ENCODE measurements at regions not wholly inside any gene's neighbourhood (a gene's known extent, or its start where the extent isn't known, plus 50 kb on each side); places are given as distances from the start of the nearest gene placed in this dataset.
"Not testable (repeated sequence)": the region's sequence is repeated elsewhere in the genome, so short reads cannot be mapped to it uniquely, and the experiment has no call there.

DNA sequence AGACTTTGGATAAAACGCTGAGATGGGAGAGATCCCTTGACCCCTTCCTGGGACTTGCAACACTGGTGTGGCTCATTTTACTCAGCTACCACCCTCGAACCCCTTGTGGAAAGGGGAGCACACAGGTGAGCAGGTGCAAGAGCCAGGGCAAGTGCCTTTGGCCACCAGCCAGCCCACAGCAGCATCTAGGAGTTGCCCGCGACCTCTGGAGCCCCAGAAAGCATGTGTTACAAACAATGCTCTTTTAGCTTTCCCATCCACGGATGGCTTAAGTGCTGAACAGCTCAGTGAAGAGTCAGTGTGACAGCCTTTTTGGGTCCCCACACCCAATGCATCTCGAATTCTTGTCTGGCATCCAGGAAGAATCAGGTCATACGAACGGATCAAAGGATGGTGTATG is 197.8 kb downstream of the MEMO1 start:
- TF ChIP-seq, protein P1, sequence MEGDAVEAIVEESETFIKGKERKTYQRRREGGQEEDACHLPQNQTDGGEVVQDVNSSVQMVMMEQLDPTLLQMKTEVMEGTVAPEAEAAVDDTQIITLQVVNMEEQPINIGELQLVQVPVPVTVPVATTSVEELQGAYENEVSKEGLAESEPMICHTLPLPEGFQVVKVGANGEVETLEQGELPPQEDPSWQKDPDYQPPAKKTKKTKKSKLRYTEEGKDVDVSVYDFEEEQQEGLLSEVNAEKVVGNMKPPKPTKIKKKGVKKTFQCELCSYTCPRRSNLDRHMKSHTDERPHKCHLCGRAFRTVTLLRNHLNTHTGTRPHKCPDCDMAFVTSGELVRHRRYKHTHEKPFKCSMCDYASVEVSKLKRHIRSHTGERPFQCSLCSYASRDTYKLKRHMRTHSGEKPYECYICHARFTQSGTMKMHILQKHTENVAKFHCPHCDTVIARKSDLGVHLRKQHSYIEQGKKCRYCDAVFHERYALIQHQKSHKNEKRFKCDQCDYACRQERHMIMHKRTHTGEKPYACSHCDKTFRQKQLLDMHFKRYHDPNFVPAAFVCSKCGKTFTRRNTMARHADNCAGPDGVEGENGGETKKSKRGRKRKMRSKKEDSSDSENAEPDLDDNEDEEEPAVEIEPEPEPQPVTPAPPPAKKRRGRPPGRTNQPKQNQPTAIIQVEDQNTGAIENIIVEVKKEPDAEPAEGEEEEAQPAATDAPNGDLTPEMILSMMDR (conservative IDR thresholded peaks at IDR 0.05; ENCODE audit: low read depth, low read length) = no peak
- H3K4me3 ChIP-seq (ENCODE audit: low read depth, low read length) = no peak overlapping the region
- no peak for DNase-seq (ENCODE audit: low read depth)

DNA sequence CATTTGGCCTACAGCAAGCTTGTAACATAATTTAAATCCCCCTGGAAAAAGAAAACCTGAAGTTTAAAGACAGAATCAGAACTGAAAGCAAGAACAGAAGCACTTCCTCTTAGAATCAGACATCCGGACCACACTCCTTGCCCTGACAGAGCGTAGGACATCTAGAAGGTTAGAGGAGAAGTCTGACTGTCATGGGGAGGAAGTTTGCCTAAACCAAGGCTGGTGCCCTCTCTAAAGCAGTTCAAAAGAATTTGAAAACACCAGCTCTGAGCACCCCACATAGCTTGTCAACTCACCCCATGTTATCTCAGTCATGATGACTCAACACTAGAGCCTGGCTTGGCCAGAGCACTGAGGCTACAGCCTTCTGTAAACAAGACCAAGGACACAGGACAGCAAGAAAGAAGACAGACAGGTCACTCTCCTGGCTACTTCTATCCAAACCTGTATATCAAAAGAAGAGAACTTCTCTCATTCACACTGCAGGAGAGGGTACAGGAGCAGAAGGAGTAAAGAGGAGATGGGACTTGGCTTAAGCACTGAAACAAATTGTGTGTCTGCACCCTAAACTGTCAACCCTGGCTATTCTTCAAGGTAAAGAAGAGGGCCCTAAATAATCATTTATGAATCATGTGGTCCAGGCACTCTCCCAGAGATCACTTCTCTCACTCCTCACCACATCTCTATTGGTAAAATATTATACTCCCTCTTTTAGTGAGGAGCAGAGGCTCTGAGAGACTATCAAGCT is 198.6 kb downstream of the MEMO1 start:
- TF ChIP-seq, protein P1 (conservative IDR thresholded peaks at IDR 0.05; ENCODE audit: low read depth, low read length) = no peak
- H3K4me3 ChIP-seq (ENCODE audit: low read depth, low read length) = no peak overlapping the region
- DNase-seq (ENCODE audit: low read depth) = peak; percentile 10

DNA sequence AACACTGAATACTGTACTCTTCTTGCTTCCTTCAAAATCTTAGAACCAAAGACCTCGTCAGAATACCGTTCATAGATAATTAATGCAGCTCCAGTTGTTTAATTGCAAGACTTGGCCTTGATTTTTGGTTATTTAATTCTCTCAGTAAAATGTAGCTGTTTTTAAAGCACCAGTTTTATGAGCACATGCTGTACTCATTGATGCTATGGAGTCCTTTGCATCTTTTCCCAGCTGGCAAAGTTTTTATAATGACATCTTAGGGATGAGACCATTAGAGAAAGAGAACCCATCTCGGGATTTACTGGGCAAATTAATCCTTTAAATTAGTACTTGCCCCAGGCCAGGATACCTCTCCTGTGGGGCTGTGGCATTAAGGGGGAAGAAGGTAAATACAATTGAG is 199.3 kb downstream of the MEMO1 start:
- TF ChIP-seq, protein P1 (conservative IDR thresholded peaks at IDR 0.05; ENCODE audit: low read depth, low read length) = no peak
- DNase-seq (ENCODE audit: low read depth) = no peak
- no peak overlapping the region for H3K4me3 ChIP-seq (ENCODE audit: low read depth, low read length)

DNA sequence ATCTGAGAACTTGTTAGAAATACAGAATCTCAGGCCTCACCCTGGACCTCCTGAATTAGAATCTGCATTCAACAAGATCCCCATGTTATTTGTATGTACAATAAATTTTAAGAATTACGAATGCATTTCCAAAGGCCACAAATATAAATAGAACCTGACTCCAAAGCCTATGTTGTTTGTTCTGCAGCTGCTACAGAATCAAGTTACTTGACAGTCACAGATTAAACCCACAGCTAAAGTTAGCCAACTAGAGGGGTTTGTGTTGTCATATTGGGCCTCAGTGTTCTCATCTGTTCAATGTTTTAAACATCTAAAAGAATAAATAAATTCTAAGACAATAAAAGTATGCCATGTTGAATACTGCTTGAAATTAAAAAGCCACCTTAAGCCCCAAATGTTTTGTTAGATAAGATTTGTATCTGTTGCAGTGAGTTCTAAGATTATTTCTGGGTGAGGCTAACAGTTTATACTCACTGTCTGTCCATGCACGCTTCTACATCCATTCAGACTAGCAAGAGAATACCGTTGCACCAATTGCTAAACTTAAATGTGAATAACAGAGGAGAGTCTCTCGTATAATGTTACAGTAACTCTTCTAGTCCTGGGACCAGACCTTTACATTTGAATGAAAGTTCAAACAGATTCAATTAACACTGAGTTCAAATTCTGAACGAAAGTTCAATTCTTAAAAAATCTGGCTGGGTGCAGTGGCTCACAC is 200.4 kb downstream of the MEMO1 start:
- H3K4me3 ChIP-seq (ENCODE audit: low read depth, low read length) = no peak overlapping the region
- DNase-seq (ENCODE audit: low read depth) = no peak
- TF ChIP-seq, protein P1 (conservative IDR thresholded peaks at IDR 0.05; ENCODE audit: low read depth, low read length) = no peak

DNA sequence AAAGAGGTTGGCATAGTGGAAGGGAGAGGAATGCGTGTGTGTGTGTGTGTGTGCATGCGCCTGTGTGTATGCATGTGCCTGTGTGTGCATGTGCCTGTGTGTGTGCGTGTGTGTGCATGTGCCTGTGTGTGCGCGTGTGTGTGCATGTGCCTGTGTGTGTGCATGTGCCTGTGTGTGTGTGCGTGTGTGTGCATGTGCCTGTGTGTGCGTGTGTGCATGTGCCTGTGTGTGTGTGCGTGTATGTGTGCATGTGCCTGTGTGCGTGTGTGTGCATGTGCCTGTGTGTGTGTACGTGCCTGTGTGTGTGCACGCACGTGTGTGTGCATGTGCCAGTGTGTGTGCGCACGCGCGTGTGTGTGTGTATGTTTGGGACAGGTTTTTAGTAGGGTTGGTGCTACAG is 205.1 kb downstream of the MEMO1 start:
- no peak overlapping the region for H3K4me3 ChIP-seq (ENCODE audit: low read depth, low read length)
- DNase-seq (ENCODE audit: low read depth) = no peak
- TF ChIP-seq, protein P1 (conservative IDR thresholded peaks at IDR 0.05; ENCODE audit: low read depth, low read length) = no peak

DNA sequence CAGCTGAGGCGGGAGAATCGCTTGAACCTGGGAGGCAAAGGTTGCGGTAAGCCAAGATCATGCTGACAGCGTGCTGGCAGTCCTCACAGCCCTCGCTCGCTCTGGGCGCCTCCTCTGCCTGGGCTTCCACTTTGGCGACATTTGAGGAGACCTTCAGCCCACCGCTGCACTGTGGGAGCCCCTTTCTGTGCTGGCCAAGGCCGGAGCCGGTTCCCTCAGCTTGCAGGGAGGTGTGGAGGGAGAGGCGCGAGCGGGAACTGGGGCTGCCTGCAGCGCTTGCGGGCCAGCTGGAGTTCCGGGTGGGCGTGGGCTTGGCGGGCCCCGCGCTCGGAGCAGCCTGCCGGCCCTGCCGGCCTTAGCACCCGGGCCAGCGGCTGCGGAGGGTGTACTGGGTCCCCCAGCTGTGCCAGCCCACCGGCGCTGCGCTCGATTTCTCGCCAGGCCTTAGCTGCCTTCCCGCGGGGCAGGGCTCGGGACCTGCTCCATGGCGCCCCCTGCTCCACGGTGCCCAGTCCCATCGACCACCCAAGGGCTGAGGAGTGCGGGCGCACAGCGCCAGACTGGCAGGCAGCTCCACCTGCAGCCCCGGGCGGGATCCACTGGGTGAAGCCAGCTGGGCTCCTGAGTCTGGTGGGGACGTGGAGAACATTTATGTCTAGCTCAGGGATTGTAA is 207.2 kb downstream of the MEMO1 start:
- DNase-seq (ENCODE audit: low read depth) = not testable (repeated sequence)

DNA sequence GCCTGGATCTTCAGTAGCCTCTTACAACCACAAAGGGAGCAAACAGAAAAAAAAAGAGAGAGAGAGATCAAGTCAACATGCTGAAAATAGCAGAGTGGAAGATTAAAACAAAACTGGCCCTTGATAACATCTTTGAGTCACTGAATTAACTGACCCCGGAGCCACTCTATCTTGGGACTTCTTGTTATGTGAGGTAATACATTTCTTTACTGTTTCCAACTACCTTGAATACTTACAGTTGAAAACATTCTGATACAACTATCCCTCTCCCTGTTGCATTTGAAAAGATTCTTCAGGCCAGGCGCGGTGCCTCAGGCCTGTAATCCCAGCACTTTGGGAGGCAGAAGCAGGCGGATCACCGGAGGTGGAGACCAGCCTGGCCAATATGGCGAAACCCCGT is 208.1 kb downstream of the MEMO1 start:
- TF ChIP-seq, protein P1 (conservative IDR thresholded peaks at IDR 0.05; ENCODE audit: low read depth, low read length) = no peak
- DNase-seq (ENCODE audit: low read depth) = no peak
- no peak overlapping the region for H3K4me3 ChIP-seq (ENCODE audit: low read depth, low read length)

More for the DNA sequence above, 207.2 kb downstream of the MEMO1 start:
- not testable (repeated sequence) for H3K4me3 ChIP-seq (ENCODE audit: low read depth, low read length)

DNA sequence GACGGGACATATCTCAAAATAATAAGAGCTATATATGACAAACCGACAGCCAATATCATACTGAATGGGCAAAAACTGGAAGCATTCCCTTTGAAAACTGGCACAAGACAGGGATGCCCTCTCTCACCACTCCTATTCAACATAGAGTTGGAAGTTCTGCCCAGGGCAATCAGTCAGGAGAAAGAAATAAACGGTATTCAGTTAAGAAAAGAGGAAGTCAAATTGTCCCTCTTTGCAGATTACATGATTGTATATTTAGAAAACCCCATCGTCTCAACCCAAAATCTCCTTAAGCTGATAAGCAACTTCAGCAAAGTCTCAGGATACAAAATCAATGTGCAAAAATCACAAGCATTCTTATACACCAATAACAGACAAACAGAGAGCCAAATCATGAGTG is 211.5 kb downstream of the MEMO1 start:
- not testable (repeated sequence) for H3K4me3 ChIP-seq (ENCODE audit: low read depth, low read length)

More for the DNA sequence above, 211.5 kb downstream of the MEMO1 start:
- DNase-seq (ENCODE audit: low read depth) = not testable (repeated sequence)

Measured in epithelial cell of proximal tubule (primary cell).